HG03575 (cell line): ENCODE measurements at regions not wholly inside any gene's neighbourhood (a gene's known extent, or its start where the extent isn't known, plus 50 kb on each side); places are given as distances from the start of the nearest gene placed in this dataset.

Source experiments
- ATAC-seq: cut with Tn5 transposase; IDR thresholded peaks from one replicate; pipeline ENCODE4 v1.9.1; 2021; ENCODE audit not compliant: unreplicated experiment, insufficient number of reproducible peaks, low FRiP score; ENCODE audit errors: extremely low read depth

DNA sequence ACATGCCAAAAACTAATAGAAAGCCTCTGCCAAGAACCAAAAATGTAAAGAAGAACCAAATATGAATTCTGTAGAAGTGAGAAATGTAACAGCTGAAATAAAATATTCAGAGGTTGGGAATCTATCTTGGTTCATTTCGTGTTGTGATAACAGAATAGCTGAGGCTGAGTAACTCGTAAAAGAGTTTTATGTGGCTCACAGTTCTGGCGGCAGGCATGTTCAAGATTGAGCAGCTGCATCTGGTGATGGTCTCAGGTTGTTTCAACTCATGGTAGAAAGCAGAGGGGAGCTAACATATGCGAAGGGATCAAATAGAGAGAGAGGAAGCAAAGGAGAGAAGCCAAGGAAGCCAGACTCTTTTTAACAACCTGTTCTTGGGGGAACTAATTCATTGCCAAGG is 717.2 kb downstream of the TNS3 start:
- no peak for ATAC-seq

DNA sequence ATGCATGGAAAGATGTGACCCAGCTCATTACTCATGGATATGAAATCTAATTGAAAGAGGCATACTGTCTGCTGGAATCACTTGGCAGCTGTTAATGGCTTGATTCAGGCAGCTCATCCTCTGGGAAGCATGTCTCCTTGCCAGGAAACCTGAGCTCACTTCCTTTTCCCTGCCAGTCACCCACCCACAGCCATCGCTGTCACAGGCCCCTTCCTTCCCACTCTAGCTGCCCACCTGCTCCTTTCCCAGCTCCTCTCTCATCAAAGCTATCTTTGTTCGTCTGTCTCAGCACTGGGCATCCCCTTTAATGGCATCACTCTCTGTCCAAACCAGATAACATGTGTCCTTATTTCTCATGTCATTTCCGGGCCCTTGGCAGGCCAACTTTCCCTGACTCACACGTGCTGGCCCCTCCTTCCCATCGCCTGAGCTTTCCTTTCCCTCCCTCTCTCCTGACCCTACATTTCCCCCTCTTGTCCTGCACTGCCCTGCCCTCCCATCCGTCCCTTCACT is 721.9 kb downstream of the TNS3 start:
- no peak for ATAC-seq

- no peak for ATAC-seq
Observed at GRCh38 chr7:46855851-46856250, 726.1 kb downstream of the TNS3 start.

GRCh38 chr7:46854958-46855473 is 726.9 kb downstream of the TNS3 start:
- no peak for ATAC-seq

DNA sequence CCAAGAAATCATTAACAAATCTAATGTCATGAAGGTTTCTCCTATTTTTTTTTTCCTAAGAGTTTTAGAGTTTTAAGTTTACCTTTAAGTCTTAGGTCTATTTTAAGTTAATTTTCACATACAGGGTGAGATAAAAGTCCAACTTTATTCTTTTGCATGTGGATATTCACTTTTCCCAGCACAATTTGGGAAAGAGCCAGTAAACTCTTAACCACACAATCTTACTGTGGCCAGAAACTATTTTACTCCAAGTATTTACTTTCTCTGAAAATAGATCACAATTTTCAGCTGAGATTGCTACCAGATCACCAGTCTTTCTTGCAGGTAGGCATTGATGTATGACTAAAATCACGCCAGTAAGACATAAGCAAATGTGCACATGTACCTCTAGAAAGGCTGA is 728.5 kb downstream of the TNS3 start:
- no peak for ATAC-seq

- ATAC-seq, result no peak
Observed at GRCh38 chr7:46852795-46853194, 729.1 kb downstream of the TNS3 start.

DNA sequence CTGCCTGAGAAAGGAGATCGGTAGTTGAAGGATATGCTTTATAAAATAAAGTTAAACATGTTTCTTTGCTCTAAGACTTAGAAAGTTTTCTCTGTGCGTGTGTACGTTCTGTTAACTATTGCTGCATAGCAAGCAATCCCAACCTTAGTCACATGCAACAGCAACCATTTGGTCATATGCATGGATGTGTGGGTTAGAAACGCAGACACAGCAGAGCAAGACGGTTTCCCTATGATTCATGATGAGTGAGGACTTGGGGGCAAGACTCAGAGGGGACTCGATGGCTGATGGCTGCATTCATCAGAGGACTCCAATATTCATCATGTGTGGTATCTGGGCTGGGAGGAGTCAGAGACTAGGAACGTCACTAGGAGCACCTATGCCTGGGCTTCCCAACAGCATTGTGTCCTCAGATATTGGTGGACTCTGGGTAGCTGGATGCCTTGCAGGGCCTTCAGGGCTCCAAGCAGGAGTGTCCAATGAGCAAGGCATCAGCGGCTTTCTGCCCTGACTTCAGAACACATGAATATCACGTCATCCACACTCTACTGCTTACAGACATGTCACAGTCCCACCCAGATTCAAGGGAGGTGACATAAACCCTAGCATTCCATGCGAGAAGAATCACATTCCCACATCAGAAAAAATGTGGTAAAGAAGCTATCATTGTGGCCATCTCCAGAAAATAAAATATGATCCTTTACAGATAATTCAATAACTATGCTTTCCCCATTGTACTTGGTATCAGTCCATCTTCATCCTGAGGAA is 731.2 kb downstream of the TNS3 start:
- no peak for ATAC-seq

DNA sequence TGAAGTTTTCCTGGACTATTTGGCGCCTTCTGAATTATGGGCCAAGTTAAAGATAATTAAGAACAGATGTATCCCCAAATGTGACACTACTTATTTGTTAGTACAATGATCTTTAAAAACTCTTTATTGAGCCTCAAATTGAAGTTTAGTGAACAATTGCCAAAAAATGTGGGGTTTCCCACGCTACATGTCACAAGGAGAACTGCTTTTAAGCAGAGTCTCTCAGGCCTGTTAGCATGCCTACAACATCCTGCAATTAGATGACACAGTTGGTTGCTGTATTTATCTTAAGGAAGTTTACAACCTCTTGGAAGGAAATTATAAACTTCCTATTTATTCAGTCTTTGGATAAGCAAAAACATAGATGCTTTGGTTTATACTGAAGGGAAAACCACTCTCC is 733.0 kb downstream of the TNS3 start:
- no peak for ATAC-seq

GRCh38 chr7:46848311-46848710 is 733.6 kb downstream of the TNS3 start:
- ATAC-seq, result no peak

DNA sequence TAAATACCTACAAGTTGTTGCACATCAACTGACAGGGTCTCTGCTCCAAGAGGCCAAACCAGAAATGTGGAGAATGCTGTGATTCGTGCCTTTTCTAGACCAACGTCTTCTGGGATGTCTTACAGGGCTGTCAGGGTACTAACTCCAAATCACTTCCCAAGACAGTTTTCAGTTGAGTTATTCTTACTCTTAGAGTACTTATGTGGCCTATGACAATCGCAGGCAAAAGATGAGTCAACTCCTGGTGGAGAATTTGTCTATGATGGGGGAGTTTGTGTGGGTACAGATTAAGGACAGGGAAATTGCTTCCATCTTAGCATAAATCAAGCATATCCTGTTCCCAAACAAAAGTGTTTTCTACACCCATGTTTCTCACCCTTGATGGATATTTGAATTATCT is 734.8 kb downstream of the TNS3 start:
- ATAC-seq, result no peak

DNA sequence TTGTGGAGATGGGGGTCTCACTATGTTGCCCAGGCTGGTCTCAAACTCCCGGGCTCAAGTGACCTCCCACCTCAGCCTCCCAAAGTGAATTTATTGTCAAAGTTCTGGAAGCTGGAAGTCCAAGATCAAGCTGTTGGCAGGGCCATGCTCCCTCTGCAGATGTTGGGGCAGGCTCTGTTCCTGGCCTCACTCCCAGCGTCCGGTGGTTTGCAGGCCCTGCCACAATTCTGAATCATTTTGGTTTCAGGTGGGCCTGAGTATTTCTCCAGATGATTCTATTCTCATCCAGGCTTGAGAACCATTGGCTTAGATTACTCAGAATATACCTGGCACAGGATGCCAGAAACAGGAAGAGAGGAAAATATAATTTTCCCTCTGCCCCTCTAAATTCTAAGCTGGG is 737.4 kb downstream of the TNS3 start:
- ATAC-seq, result no peak

- no peak for ATAC-seq
Observed at GRCh38 chr7:46841248-46841647, 740.7 kb downstream of the TNS3 start.

GRCh38 chr7:46839651-46840050 is 742.3 kb downstream of the TNS3 start:
- ATAC-seq, result no peak

DNA sequence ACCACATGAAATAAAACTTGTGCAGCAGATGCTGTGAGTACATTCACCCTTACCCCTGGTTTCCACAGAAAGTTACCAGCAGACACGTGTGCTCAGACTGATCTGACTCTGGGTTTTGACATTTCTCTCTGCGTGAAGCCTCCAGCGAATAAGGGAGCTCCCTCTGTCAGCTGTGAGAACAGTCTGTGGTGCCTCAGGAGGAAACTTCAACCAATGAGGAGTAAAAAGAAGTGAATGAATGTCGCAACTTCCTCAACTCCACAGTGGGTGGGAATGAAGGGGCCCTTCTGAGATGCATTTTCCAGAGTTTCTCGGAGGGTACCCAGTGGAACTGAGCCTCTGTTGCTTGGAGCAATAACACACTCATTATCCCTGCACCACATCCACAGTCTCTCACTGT is 743.4 kb downstream of the TNS3 start:
- ATAC-seq, result no peak

DNA sequence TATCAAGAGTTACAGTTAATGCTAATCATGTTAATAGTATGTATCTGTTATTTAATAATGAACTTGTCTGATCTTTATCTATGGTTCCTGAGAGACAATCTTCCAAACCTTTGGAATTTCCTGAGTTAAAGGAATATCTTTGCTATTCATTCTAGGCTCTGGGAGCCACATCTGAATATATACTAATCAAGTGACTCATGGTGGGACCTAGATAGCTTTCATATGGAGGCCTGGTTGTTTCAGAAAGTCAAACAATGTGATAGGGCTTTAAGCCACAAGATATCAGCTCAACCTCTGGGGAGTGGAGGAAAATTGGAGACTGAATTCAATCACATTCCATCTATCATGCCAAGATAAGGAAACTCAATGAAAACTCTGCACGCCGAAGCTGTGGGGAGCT is 746.4 kb downstream of the TNS3 start:
- no peak for ATAC-seq

DNA sequence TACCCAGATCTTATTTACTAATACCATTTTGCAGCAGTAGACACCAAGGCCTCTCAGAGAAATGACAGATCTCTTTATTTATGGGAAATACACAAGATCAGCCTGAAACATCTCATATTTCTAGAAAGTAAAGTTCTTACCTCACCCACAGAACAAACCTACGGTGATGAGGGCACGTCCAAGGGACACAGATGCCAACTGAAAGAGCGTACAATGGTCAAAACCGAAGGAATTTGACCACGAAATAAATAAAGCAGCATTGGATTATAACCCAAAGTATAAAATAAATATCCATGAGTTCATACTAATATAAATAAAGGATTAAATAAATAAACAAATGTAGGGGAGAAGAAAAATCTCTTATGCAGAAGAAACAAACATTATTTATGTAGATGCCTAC is 747.0 kb downstream of the TNS3 start:
- no peak for ATAC-seq

DNA sequence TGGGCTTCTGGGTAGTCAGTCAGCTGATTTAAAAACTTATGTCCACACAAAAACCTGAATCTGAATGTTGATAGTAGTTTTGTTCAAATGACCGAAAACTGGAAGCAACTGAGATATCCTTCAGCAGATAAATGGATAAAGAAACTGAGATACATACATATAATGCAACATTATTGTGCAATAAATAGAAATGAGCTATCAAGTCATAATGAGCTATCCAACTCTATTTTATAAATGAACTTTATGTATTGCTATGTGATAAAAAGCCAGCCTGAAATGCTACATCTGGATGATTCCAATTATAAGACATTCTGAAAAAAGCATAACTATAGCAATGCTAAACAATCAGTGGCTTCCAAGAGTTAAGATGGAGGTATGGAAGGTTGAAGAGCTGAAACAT is 748.7 kb downstream of the TNS3 start:
- no peak for ATAC-seq

GRCh38 chr7:46832136-46832535 is 749.8 kb downstream of the TNS3 start:
- ATAC-seq, result no peak

DNA sequence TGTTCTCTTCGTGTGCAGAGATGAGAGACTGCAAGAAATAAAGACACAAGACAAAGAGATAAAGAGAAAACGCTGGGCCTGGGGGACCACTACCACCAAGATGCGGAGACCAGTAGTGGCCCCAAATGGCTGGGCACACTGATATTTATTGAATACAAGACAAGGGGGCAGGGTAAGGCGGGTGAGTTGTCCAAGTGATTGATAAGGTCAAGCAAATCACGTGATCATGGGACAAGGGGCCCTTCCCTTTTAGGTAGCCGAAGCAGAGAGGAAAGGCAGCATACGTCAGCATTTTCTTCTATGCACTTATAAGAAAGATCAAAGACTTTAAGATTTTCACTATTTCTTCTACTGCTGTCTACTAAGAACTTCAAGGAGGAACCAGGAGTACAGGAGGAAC is 762.1 kb downstream of the TNS3 start:
- ATAC-seq, result no peak

DNA sequence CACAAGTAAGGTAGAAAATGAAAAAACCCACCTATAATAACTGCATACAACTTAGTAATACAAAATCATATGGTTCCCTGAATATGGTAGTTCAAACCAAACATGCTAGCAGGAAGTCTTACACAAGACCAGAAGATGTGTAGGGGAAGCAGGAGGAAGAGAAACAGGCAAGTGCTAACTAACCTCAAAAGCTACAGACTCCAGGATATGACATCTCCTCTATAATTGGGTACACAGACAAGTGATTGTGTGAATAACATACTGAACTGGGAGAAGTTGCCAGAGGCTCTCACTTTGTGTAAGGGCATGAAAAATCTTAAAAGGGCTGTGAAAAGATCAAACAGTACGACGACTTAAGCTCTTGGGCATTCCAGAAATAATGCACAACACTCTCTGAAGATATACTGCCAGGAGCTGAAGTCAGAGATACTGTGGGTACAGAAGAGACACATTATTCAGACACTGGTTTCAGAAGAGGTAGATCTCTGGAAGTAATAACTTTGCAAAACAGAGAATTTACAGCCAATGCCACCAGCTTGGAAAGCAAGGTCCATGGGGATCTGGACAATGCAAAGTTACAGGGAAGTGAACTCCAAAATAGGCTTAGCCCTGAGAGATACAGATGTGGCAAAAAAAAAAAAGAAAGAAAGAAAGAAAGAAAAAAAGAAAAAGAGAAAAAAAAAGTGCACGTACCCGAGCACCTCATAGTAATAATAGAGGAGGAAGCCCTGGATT is 767.2 kb downstream of the TNS3 start:
- no peak for ATAC-seq
